MM.1S (cell line): ENCODE measurements at regions not wholly inside any gene's neighbourhood (a gene's known extent, or its start where the extent isn't known, plus 50 kb on each side); places are given as distances from the start of the nearest gene placed in this dataset.

Experiments used
- DNase-seq: peaks from one replicate; pipeline ENCODE4 v3.0.0-alpha.2; 2015
- H2AFZ ChIP-seq: fragments of 300-600 bp; sonication (generic); 2 replicates; pipeline ENCODE4 v1.6.0; 2016; ENCODE audit warnings: antibody characterized with exemption, low read length
- H3F3A ChIP-seq: fragments of 300-600 bp; sonication (generic); 2 replicates; pipeline ENCODE4 v1.6.1; 2016; ENCODE audit warnings: mild to moderate bottlenecking, antibody characterized with exemption, low read length, moderate library complexity, mixed read lengths; ENCODE audit not compliant: insufficient read depth
- H3K27ac ChIP-seq: fragments of 300-600 bp; sonication (generic); 2 replicates; pipeline ENCODE4 v1.5.1; 2016; ENCODE audit warnings: mild to moderate bottlenecking, low read length
- H3K27me3 ChIP-seq: fragments of 300-600 bp; sonication (generic); replicated peaks from 2 replicates; pipeline ENCODE4 v1.6.0; 2016; ENCODE audit warnings: low read length; ENCODE audit not compliant: insufficient read depth
- H3K36me3 ChIP-seq: fragments of 300-600 bp; sonication (generic); replicated peaks from 2 replicates; pipeline ENCODE4 v1.6.1; 2016; ENCODE audit warnings: mild to moderate bottlenecking, low read length, mixed read lengths; ENCODE audit not compliant: insufficient read depth
- H3K4me1 ChIP-seq: fragments of 300-600 bp; sonication (generic); 2 replicates; pipeline ENCODE4 v1.6.1; 2016; ENCODE audit warnings: low read length, mixed read lengths
- H3K4me2 ChIP-seq: fragments of 300-600 bp; sonication (generic); 2 replicates; pipeline ENCODE4 v1.6.0; 2016; ENCODE audit warnings: low read depth, low read length
- H3K4me3 ChIP-seq: fragments of 300-600 bp; sonication (generic); 2 replicates; pipeline ENCODE4 v1.5.1; 2016; ENCODE audit warnings: low read length, mixed read lengths
- H3K79me2 ChIP-seq: fragments of 300-600 bp; sonication (generic); 2 replicates; pipeline ENCODE4 v1.6.1; 2016; ENCODE audit warnings: mixed run types, low read length, mixed read lengths
- H3K9ac ChIP-seq: fragments of 300-600 bp; sonication (generic); 2 replicates; pipeline ENCODE4 v1.6.1; 2016; ENCODE audit warnings: low read length, mixed read lengths
- H3K9me2 ChIP-seq: fragments of 300-600 bp; sonication (generic); replicated peaks from 2 replicates; pipeline ENCODE4 v1.6.1; 2016; ENCODE audit warnings: mild to moderate bottlenecking, low read length, mixed read lengths; ENCODE audit not compliant: insufficient read depth
- H3K9me3 ChIP-seq: fragments of 300-600 bp; sonication (generic); replicated peaks from 2 replicates; pipeline ENCODE4 v1.6.1; 2016; ENCODE audit warnings: mild to moderate bottlenecking, low read length, mixed read lengths; ENCODE audit not compliant: insufficient read depth
- H4K20me1 ChIP-seq: fragments of 300-600 bp; sonication (generic); 2 replicates; pipeline ENCODE4 v1.6.1; 2016; ENCODE audit warnings: mild to moderate bottlenecking, low read length, moderate library complexity, mixed read lengths; ENCODE audit not compliant: insufficient read depth
- EZH2 ChIP-seq: fragments of 300-600 bp; sonication (generic); optimal IDR thresholded peaks from 2 replicates; pipeline ENCODE3; 2017; ENCODE audit warnings: low read depth, mild to moderate bottlenecking, antibody characterized with exemption, low read length, mixed read lengths
- EZH2phosphoT487 ChIP-seq: fragments of 300-600 bp; sonication (generic); IDR thresholded peaks from 2 replicates; pipeline ENCODE4 v1.6.1; 2018; ENCODE audit warnings: antibody characterized with exemption, low read length
- TF ChIP-seq, protein P1 (sequence below): fragments of 300-600 bp; sonication (generic); IDR thresholded peaks from 2 replicates; pipeline ENCODE4 v1.5.1; 2016; ENCODE audit warnings: antibody characterized with exemption, low read length, mixed read lengths

DNA sequence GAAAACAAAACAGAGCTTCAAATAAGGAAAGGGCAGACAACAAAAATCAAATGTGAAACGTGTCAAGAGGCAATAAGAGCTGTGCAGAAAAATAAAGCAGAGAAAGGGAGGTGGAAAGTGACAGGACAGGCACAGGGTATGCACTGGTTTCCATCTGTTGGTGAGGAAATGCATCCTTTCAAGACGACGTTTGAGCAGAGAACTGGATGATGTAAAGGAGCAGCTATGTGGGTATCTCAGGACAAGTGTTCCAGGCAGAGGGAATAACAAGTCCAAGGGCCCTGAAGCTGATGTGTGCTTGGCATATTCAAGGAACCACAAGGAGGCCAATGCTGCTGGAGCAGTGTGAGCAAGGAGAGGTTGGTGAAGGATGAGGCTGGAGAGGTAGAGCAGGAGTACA, 168.9 kb upstream of the SERPINE2 start:
- H3K4me1 ChIP-seq: no peaks in the 10 kb centered on the region
- no peak overlapping the region for H2AFZ ChIP-seq

DNA sequence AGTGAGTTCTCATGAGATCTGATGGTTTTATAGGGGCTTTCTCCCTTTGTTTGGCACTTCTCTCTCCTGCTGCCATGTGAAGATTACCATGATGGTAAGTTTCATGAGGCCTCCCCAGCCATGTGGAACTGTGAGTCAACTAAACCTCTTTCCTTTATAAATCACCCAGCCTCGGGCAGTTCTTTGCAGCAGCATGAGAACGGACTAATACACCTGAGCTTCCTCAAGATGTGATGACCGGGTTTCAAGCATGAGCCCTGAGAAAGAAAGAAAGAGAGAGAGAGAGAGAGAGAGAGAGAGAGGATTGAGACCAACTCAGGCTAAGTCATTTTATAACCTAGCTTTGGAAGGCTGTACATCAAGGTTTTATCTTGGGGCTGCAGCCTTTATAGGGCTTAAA, 167.7 kb upstream of the SERPINE2 start:
- Histone ChIP-seq H2AFZ (no peak overlapping the region), H3K4me1 (no peaks in the 10 kb centered on the region), H3K36me3 (no peaks in the 10 kb centered on the region), H3K4me2 (no peak overlapping the region), H3K4me3 (no peak overlapping the region), H3K9me2 (no peaks in the 10 kb centered on the region), H3K9me3 (no peaks in the 10 kb centered on the region), H3K27me3 (no peaks in the 10 kb centered on the region), H3F3A (no peaks in the 10 kb centered on the region), H3K79me2 (no peaks in the 10 kb centered on the region), H3K27ac (no peak overlapping the region), H3K9ac (no peak overlapping the region), H4K20me1 (no peaks in the 10 kb centered on the region)
- no peak for TF ChIP-seq EZH2phosphoT487
- TF ChIP-seq, protein P1, sequence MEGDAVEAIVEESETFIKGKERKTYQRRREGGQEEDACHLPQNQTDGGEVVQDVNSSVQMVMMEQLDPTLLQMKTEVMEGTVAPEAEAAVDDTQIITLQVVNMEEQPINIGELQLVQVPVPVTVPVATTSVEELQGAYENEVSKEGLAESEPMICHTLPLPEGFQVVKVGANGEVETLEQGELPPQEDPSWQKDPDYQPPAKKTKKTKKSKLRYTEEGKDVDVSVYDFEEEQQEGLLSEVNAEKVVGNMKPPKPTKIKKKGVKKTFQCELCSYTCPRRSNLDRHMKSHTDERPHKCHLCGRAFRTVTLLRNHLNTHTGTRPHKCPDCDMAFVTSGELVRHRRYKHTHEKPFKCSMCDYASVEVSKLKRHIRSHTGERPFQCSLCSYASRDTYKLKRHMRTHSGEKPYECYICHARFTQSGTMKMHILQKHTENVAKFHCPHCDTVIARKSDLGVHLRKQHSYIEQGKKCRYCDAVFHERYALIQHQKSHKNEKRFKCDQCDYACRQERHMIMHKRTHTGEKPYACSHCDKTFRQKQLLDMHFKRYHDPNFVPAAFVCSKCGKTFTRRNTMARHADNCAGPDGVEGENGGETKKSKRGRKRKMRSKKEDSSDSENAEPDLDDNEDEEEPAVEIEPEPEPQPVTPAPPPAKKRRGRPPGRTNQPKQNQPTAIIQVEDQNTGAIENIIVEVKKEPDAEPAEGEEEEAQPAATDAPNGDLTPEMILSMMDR: no peak
- TF ChIP-seq EZH2: no peak
- DNase-seq: no peak

More for the DNA sequence above, 168.9 kb upstream of the SERPINE2 start:
- Histone ChIP-seq H3K9me2 (no peaks in the 10 kb centered on the region), H3K9ac (no peak overlapping the region), H3K79me2 (no peaks in the 10 kb centered on the region), H3K27ac (no peak overlapping the region), H3K4me2 (no peak overlapping the region), H4K20me1 (no peaks in the 10 kb centered on the region), H3F3A (no peaks in the 10 kb centered on the region), H3K36me3 (no peaks in the 10 kb centered on the region), H3K9me3 (no peaks in the 10 kb centered on the region), H3K27me3 (no peaks in the 10 kb centered on the region), H3K4me3 (no peak overlapping the region)
- TF ChIP-seq, protein P1: no peak
- TF ChIP-seq EZH2phosphoT487: no peak
- TF ChIP-seq EZH2: no peak
- DNase-seq: no peak

DNA sequence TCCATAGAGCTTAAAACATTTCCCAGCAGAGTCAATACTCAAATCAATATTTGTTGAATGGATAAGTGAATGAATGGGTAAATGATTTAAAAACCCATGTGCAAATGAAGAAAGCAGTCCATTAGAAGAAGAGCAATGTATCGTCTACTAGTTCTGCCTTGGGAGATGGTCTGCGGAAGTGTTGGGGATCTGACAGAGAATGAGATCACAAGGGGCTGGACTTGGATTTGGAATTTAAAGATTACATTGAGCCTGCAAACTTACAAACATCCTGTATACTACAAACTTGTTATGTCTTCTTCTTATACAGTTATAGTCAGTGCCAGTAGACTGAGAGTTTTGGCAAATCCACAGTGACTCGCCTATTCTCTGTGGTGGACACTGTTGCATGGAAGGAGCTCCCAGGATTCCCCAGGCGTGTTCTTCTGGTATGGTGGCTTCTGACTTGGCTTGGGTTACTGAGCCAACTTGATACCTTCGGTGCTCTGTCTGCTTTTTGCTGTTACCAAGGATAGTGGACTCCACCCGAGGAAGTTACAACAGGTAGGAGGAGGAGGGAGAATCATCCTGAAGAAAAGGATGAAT, 163.3 kb upstream of the SERPINE2 start:
- H3K9me2 ChIP-seq: no peaks in the 10 kb centered on the region

More for the DNA sequence above, 163.3 kb upstream of the SERPINE2 start:
- H3K27me3 ChIP-seq: no peaks in the 10 kb centered on the region
- no peak overlapping the region for H2AFZ ChIP-seq
- H3K4me3 ChIP-seq: no peak overlapping the region
- no peaks in the 10 kb centered on the region for H4K20me1 ChIP-seq
- no peaks in the 10 kb centered on the region for H3K4me1 ChIP-seq
- no peaks in the 10 kb centered on the region for H3K36me3 ChIP-seq
- no peaks in the 10 kb centered on the region for H3K79me2 ChIP-seq
- no peak overlapping the region for H3K9ac ChIP-seq
- H3K27ac ChIP-seq: no peak overlapping the region
- H3F3A ChIP-seq: no peaks in the 10 kb centered on the region
- H3K9me3 ChIP-seq: no peaks in the 10 kb centered on the region
- TF ChIP-seq EZH2phosphoT487 (no peak), EZH2 (no peak)
- TF ChIP-seq, protein P1: no peak
- H3K4me2 ChIP-seq: no peak overlapping the region
- DNase-seq: no peak
